HG03521 (cell line): ENCODE measurements at regions not wholly inside any gene's neighbourhood (a gene's known extent, or its start where the extent isn't known, plus 50 kb on each side); places are given as distances from the start of the nearest gene placed in this dataset.

Experiments used
- ATAC-seq: cut with Tn5 transposase; IDR thresholded peaks from one replicate; pipeline ENCODE4 v1.9.1; 2021; ENCODE audit warnings: mild to moderate bottlenecking, moderate library complexity; ENCODE audit not compliant: unreplicated experiment

DNA sequence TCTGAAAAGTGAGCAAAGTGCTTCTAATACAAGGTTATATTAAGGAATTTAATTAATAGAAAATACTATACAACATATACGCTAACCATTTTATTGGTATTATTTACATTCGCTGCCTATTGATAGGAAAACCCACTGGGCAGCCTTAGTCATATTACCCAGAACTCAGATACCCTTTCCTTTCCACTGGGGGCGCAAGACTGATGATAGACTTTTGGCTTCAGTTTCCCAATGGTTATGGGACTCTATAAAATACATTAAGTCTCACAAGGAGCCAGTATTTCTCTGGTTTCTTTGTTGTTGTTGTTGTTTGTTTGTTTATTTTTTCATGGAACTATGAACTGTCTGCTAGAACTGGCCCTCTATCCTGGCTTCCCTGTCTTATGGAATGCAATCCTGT, 471.1 kb upstream of the KIRREL3 start:
- ATAC-seq: no peak

DNA sequence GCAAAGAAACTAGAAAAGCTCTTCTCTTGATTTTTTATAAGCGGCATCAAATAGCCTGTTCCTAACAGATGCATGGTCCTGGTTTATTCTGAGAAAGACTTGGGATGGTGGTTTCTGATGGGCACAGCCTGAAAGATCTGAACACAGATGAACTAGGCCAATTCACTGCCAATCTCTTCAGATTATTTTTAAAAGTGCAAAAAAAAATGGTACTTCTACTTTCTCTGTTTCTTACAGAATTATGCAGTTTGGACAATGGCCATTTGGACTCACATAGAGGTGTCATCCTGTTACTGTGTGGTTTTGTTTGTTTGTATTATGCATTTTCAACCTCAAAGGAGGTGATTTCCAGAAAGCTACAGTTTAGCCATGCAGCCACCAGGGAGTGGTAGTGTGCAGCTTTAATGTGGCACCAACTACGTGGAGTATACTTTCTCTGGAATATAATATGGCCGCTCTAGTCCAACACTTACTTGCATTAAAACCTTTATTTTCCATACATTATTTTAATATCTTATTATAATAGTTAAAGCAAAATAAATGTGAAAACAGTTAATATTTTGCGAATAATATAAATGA, 469.8 kb upstream of the KIRREL3 start:
- ATAC-seq: no peak

DNA sequence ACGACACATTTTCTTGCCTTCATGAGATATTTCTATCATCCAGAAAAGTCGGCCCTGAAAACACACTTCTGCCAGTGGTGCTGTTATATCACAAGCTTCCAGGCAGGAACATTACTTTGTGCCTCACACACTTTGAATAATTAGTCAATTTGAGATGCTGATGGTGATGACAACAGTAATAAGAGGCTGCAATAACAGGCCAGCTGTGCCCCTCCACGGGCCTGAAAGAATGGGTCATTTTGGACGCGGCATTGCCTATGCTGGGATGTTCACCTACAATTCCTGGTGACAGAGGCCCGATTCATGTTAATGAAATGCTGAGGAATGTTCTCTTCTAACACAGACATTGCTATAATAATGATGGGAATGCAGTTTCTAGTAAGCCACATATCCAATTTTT, 463.8 kb upstream of the KIRREL3 start:
- no peak for ATAC-seq

DNA sequence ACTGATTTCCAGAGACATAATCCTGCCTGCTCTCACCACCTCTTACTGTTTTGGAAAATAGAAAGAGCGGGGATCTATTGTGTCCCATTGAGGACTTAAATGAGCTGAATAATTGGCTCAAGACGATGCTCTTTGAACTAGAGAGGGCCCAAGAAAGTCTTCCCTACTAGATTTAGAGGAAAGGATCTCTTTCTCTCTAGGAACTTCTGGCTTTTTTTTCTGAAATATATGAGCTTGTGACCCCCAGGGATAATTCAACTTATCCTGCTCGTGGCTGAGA, 461.4 kb upstream of the KIRREL3 start:
- no peak for ATAC-seq

DNA sequence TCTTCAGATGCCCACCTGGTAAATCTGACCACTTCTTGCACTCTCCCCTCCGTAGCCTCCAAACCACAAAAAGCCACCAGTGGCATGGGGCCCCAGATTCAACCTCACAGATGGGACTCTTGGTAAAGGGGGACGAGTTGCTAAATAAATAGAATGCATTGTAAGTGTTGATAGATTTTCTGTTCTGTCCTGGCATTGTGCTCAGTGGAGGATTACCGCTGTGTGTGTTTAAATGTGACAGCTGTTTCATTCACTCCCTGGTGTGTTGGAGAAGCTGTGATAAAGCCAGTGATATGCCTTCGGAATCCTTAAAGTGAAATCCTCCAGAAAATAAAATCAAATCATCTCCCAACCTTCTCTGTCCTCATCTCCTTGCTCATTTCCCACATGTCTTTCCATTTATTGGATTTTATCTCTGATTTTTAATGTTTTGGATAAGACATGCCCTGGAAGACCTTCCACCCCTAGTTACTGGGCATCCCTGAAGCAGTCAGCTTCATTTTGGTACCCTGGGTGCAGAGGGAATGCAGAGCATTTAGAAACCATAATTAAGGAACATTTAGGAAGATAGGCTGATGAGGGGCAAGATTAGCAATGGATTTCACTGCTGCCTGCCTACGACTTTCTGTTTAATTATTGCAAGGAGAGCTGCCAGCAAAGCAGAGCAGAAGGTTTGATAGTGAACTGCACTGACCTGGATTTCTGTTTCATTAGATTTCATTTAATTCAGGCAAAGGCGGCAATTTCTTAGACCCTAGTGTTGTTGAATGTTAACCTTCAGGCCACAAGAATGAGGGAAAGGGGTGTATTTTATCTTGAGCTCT, 460.9 kb upstream of the KIRREL3 start:
- ATAC-seq: no peak

DNA sequence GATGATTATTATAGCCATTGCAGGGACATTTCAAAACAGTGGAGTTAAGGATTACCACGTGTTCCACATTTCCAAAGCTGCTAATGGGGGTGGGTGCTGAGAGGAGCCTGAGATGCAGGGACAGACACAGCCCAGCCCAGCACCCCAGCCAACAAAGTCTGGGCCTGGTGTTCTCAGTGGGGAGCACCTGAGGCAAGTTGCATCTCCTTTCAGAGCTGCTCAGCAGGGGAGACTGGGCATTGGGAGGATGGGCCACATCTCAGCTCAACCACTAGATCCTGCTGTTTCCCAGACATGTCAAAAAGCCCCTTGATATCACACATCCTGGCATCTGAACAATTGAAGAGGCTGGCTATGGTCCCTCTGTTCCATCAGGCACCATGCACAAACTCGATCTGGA, 458.0 kb upstream of the KIRREL3 start:
- no peak for ATAC-seq

DNA sequence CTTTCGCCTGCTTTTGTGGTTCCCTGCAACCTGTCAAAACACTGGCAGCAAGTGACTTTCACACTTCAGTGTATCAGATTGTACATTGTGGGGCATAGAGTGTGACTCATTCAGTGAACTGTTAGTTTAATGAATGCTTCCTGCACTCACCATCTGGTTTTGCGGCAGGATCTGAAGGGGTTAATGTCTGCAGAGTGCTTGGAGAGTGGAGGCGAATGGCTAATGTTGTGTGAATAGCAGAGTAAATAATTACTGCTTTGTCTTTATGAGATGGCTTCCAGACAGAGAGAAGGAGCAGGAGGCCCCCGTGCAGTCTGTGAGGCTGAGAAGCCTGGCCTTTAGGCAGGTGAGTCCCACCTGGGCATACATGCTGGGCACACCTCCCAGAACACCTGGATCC, 454.3 kb upstream of the KIRREL3 start:
- ATAC-seq: no peak

DNA sequence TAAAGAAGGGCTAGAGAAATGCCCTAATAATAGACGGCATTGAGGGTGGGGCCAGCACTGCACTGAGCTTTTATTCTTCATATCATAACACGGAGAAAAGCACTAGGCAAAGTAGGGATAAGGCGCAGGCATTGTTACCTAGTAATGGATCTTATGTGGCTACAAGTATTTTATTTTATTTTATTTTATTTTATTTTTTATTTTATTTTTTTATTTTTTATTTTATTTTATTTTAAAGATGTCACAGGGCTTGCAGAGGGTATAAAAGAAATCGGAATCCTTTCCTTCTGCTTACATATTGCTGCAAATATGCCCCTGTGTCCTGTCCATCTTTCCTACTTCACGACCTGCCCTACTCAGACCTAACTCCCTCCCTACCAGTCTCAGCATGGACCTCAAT, 452.0 kb upstream of the KIRREL3 start:
- no peak for ATAC-seq

DNA sequence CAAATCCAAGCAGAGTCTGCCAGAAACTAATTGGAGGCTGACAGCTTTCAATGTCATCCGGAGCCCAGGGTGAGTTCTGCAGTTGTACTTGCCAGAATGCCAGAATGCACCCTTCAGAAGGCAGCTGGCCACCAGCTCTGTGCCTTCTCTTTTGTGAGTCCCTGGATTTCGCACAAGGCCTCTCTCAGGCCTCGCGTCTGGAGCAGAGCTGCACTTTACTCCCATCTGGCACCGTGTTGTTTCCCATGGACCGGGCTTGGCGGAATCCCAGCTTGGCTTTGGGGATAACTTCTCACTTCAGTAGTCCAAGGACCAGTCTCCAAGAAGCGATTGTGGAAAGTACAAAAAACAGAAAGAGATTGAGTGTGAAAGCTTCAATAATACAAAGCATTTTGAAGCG, 451.3 kb upstream of the KIRREL3 start:
- no peak for ATAC-seq

DNA sequence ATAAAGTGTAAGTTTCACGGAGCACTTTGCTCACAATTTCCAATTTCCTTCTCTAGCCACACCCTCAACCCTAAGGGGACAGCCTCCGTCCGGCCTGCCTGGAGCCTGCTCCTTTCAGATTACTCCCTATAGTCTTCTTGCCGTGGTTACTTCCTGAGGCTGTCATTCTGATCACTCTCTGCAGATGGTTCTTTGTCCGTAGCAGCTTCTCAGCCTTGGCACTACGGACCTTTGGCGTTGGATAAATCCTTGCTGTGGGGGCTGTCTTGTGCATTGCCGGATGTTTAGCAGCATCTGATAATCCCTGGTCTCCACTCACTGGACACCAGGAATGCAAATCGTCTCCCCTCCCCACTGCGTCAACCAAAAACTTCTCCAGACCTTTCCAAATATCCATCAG, 447.5 kb upstream of the KIRREL3 start:
- no peak for ATAC-seq

DNA sequence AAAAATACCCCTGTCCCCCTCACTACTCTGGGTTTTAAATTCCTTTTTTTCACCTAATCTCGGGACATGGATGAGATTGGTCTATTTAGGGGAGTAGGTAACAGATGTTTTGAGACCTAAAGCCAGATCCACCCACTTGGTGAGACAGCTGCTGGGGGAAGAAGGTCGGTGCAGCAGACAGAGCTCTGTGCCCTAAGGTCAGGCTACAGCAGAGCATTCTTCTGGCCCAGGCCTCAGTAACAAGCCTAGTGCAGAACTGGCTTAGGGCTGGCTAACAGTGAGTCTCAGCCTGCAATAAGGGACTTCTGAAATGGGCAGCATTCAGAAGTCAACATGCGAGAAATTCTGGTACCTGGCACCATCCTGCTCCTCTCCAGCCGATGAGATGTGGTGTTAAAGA, 444.9 kb upstream of the KIRREL3 start:
- no peak for ATAC-seq

DNA sequence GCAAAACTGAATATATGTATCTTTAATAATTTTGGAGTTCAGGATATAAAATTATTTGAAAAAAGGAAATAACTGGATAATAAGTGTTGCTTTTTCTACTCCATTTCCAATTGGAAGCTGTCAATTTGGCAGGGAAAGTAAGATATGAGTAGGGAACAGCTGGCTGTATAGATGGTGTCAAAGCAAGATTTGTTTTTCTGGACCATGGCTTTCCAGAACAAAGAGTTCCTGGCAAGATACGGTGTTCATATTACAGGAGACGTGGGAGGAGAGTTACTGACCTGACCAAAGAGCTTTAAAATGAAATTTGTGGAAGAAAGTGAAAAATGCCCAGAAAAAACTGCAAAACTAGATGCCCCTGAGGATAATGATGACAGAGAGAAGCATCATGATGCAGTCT, 442.7 kb upstream of the KIRREL3 start:
- no peak for ATAC-seq

DNA sequence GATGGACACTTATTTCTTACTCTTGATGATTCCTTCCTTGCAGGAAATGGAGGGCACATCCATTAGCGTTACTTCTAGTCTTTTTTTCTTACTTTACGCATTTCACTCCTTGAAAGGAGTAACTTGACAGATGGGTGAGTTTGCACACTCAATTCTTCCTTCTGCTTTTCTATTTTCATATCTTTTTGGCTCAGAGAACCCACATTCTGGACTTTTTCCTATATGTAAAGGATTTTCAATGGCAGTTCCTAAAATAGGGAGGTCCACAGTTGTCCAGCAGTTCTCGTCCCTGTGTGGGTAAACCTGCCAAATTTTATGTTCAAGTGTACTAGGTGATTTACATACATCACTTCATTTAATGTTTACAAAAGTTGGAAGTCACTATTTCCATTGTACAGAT, 440.0 kb upstream of the KIRREL3 start:
- no peak for ATAC-seq

DNA sequence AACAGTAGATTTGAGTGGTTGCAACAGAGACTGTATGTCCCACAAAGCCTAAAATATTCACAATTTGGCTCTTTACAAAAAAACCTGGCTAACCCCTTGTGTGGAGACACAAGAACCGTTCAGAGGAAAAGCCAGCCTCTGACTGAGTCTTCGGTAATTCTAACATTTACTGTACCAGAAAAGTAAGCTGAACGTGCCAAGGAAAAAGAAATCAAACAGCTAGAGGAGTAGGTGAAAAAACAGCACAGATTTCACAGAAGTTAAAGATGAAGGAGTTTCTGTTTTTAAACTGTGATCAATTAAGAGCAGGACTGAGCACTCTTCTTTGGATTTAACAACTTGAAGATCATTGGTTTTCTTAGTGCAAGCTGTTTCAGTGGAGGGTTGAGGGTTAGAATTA, 424.7 kb upstream of the KIRREL3 start:
- no peak for ATAC-seq

DNA sequence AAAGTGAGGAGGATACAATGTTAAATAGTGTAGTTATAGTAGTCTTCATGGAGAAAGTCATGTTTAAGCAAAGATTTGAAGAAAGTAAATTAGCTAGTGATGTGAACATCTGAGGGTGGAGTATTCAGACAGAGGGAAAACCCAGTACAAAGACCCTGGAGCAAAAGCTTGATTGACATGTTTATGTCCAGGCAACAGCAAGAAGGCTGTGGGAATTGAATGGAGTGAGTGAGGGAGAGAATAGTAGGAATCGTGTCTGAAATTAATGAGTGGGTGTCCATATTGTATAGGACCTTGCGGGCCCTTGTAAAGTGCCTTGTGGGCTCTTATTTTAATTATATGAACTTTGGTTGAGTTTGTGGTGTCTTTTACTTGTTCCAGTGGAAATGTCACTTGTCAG, 424.1 kb upstream of the KIRREL3 start:
- no peak for ATAC-seq

DNA sequence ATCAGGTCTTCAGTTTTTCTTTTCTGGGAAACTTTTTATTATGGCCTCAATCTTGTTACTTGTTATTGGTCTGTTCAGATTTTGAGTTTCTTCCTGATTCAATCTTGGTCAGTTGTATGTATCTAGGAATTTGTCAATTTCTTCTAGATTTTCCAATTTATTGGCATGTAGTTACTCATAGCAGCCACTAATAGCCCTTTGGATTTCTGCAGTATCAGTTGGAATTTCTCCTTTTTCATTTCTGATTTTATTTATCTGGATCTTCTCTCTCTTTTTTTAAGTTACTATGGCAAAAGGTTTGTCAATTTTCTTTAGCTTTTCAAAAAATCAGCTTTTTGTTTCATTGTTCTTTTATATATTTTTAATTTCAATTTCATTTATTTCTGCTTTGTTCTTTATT, 419.6 kb upstream of the KIRREL3 start:
- ATAC-seq: no peak

DNA sequence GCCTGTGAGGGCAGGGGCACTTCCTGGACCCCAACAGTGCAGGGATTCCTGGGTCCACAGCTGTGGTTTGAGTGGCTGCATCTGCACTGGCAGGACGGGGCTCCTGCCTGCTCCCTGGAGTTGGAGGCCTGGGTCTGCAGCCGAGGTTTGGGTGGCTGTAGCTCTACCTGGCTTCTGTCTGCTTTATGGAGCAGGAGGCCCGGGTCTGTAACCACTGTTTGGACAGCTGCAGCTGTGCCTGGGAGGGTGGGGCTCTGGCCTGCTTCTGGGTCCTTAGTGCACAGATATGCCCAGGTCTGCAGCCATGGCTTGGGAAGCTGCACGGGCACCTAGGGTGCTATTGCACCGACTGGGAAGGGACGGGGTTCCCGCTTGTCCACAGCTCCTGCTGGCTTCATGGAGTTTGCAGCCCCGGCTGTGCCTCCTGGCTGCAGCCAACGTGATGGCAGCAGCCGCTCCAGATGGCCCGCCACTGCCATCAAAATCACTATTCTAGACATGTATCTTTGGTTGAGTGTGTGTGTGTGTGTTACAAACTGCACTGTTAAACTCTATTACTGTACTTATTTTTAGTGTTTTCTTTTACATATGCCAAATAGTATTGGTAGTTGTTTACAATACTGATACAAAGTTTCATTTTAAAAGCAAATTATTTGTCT, 412.3 kb upstream of the KIRREL3 start:
- ATAC-seq: no peak

DNA sequence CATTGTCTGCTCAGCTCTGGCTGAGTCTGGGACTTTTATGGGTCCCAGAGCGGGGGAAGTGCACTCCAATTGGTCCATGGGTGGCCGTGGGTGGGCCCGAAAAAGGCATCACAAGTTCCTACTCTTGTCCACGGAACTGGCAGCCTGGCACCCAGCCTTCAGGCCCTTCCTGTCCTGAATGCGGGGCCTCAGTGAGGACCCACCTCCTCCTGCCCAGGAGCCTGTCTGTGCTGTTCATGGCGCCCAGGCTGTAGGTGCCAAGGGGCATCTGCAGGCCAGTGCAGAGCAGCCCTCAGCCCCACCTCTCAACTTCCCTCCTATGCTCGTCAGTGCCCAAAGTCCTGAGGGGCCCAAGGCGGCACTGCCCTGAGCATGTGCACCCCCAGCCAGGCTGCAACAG, 411.7 kb upstream of the KIRREL3 start:
- no peak for ATAC-seq

DNA sequence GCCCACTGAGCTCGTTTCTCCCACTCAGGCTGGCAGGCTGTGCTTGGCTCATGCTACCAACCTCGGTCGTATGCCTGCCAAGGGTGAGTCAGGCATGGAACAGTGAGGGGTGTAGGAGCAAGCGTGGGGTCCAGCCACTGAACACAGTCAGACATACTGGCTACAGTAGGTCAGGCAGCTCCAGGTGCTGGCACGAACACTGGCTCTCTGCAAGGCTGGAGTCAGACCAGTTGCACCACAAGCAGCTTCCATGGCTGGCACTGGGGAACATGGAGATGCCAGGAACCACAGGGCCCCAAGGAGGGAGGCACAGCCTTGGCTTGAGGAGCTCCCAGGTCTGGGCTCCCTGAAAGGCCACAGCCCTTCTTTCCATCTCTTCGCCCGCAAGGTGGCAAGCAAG, 410.7 kb upstream of the KIRREL3 start:
- no peak for ATAC-seq

DNA sequence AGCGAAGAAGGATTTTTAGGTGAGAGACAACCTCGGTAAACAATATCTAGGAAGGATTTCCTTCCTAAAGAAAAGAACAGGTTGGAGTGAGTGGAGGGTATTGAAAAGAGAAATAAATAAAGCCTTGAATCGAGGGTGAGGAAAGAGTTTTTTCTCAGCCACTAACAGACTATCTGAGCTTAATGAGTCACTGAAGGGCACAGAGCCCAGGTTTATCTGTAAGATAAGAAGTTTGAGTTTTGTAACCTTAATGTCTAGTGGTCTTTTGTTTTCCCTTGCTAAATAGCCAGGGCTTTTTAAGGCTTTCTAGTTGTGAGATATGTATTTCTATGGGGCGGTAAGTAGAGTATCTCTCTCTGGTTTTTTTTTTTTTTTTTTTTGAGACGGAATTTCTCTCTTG, 394.5 kb upstream of the KIRREL3 start:
- no peak for ATAC-seq

DNA sequence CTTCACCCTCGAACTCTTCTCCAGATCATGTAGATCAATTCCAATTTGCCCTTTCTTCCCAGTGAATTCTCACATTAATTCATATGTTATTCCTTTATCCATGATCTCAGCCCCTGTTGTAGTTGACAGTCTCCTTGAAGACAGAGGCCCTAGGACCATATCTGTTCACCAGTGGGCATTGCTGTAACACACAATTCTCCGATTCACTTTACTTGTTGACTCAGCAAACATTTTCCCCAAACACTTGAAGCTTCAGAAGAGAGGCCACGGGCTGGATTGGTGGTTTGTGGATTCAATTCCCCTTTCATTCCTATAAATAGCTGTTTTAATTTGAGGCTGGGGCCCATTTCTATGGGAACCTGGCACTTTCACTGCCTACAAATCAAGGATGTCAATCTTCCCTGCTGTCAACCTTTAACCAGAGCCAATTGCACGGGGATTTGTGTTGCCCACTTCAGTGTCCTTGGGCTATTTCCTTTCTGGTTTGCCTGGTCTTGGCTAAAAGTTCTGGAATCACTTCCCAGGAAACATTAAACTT, 393.0 kb upstream of the KIRREL3 start:
- no peak for ATAC-seq

DNA sequence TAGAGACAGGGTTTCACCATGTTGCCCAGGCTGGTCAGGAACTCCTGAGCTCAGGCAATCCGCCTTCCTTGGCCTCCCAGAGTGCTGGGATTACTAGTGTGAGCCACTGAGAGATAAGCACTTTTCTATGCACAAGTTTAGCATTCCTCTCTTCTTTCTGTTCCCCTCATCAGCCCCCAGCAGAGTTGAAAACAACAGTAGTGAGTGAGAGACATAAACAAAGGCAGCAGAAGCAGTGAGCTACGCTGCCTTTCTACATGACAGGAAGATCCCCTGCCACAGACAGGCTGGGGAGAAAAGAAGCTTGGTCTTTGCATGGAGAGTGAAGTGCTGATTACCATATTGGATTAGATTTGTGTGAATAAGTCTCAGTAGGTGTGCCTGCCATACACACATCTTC, 392.0 kb upstream of the KIRREL3 start:
- no peak for ATAC-seq
